Muscle of leg (tissue), 3 donors: ENCODE measurements at regions not wholly inside any gene's neighbourhood (a gene's known extent, or its start where the extent isn't known, plus 50 kb on each side); places are given as distances from the start of the nearest gene placed in this dataset.

Experiments used
- DNase-seq: peaks from one replicate; pipeline ENCODE4 v3.0.0; 2013
- H3K27ac ChIP-seq: one replicate; pipeline ENCODE4 v1.5.1; 2013; ENCODE audit warnings: mild to moderate bottlenecking, low read length, control low read depth
- H3K27me3 ChIP-seq: one replicate; pipeline ENCODE4 v1.6.1; 2013; ENCODE audit warnings: low read length; ENCODE audit not compliant: control insufficient read depth, insufficient read depth
- H3K36me3 ChIP-seq: one replicate; pipeline ENCODE4 v1.6.1; 2013; ENCODE audit warnings: low read length; ENCODE audit not compliant: control insufficient read depth, insufficient read depth
- H3K4me1 ChIP-seq: one replicate; pipeline ENCODE4 v1.6.1; 2013; ENCODE audit warnings: low read length; ENCODE audit not compliant: control insufficient read depth, insufficient read depth
- H3K4me3 ChIP-seq: one replicate; pipeline ENCODE4 v1.5.1; 2013; ENCODE audit warnings: low read length, control low read depth
- H3K9me3 ChIP-seq: replicated peaks from 2 replicates; pipeline ENCODE4 v1.6.1; 2013; ENCODE audit warnings: low read depth, low read length; ENCODE audit not compliant: control insufficient read depth
- WGBS: methylation state at CpG from one replicate; pipeline ENCODE4 v1.1.5; 2013; ENCODE audit warnings: missing lambda C conversion rate; ENCODE audit not compliant: insufficient coverage; 5-methylcytosine and 5-hydroxymethylcytosine counted together

DNA sequence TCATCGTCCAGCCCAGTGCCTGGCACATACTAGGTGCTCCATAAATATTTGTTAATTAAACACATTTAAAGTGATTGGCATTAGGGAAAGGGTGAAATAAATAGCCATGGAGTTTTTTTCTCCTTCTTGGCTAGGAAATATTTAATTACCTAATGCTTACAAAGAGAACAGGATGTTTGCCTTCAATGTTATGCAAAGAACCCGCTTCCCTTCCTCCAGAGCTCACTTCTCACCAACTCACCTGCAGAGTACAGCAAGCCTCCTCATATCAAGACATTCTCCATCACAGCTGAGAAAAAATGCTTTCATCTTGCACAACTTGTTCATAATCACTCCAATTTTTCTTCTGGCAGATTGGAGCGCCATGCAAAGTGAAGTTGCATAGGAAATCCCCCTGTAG lies 161.7 kb upstream of the STK32A start:
- WGBS: 88% methylated on average over 2 of the region's 3 CpGs
- no peaks in the 10 kb centered on the region for H3K36me3 ChIP-seq
- H3K4me1 ChIP-seq: no peaks in the 10 kb centered on the region
- H3K9me3 ChIP-seq: no peaks in the 10 kb centered on the region
- H3K27me3 ChIP-seq: no peaks in the 10 kb centered on the region
- no peak for DNase-seq
- H3K27ac ChIP-seq: no peak overlapping the region
- no peak overlapping the region for H3K4me3 ChIP-seq

DNA sequence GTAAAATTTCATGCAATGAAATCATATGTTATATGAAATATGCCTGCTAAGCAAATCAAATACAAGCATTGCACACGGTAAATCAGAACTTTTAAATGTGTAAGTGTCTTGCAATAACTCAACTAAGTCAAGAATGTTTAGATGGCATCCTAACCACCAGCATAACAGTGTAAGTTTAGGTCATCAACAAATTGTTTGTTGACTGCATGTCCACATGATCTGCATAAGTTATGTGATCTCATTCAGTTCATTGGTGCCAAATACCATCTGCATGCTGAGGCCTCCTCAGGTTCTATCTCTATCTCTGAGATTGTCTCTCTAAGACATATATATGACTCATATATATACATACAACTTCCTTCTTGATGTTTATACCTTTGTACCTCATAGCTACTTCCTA lies 159.6 kb upstream of the STK32A start:
- H3K36me3 ChIP-seq: no peaks in the 10 kb centered on the region
- no peak overlapping the region for H3K4me3 ChIP-seq
- no peaks in the 10 kb centered on the region for H3K27me3 ChIP-seq
- H3K9me3 ChIP-seq: no peaks in the 10 kb centered on the region
- no peak overlapping the region for H3K27ac ChIP-seq
- whole genome bisulfite sequencing: no CpG with 5 or more reads among the region's 1 CpG
- no peak for DNase-seq
- H3K4me1 ChIP-seq: no peaks in the 10 kb centered on the region

DNA sequence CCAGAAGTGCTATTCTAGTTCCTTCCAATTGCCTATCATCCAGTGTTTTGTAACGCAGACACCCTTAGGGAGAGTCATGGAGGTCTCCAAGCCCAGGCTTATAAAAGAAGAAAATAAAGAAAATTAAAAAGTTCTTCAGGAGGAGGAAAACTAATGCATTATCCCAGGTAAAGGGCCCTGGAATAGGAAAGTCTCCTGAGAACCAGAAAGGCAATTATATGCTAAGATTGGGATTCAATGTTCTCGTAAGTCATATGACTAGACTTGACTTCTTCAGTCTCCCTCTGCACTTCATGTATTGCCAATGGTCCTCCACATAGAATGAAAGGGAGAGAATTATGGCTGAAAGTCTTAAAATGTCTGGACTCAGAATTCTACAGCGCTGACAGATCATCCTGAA lies 154.4 kb upstream of the STK32A start:
- Histone ChIP-seq H3K4me3 (no peak overlapping the region), H3K27ac (no peak overlapping the region), H3K4me1 (no peaks in the 10 kb centered on the region), H3K9me3 (no peaks in the 10 kb centered on the region), H3K36me3 (no peaks in the 10 kb centered on the region), H3K27me3 (no peaks in the 10 kb centered on the region)
- DNase-seq: peak; percentile 7
- WGBS: no CpG with 5 or more reads among the region's 3 CpGs

DNA sequence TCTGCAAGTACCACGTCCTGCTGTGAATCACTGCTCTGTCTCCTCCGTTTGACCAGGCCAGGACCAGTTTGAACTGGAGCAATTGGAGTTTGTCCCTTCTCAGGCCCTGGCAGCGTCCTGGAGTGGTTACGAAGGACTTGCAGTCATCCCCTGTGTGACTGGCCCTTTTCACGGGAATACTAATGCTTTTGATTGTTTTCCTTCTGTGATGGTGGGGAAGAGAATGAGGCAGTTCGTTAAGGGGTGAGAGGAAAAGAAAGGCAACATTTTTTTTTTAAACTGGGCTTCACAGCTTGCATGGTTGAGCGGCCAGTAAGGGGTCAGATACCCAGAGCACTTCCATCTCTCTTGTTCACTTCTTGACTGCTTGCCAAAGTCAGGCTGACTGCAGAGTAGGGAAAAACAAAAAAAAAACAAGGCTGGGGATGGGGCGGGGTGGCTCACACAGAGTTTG lies 153.5 kb upstream of the STK32A start:
- Histone ChIP-seq H3K27me3 (no peaks in the 10 kb centered on the region), H3K4me3 (no peak overlapping the region), H3K27ac (no peak overlapping the region), H3K9me3 (no peaks in the 10 kb centered on the region), H3K36me3 (no peaks in the 10 kb centered on the region), H3K4me1 (no peaks in the 10 kb centered on the region)
- WGBS: 51% methylated on average over 7 of the region's 8 CpGs
- DNase-seq: peak; percentile 17

DNA sequence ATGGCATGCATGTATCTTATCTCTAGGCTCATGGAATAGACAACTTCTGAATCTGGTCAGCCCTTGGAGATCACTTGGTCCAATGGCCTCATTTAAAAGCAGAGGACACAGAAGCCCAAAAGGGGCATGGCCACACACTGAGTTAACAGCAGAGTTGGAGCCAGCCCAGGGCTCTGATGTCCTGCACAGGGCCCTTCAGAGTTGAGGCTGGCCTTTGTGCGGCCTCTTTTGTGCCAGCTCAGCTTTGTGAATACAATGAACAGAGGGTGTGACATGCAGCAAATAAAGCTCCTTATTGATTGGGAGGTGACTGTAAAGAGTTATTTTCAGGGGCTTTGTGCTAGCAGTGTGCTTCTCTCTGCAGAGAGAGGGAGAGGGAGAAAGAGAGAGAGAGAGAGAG lies 150.1 kb upstream of the STK32A start:
- Histone ChIP-seq H3K4me3 (no peak overlapping the region), H3K9me3 (no peaks in the 10 kb centered on the region), H3K27me3 (no peaks in the 10 kb centered on the region), H3K36me3 (no peaks in the 10 kb centered on the region), H3K27ac (no peak overlapping the region), H3K4me1 (no peaks in the 10 kb centered on the region)
- WGBS: 60% methylated on average over 1 of the region's 1 CpG
- no peak for DNase-seq

DNA sequence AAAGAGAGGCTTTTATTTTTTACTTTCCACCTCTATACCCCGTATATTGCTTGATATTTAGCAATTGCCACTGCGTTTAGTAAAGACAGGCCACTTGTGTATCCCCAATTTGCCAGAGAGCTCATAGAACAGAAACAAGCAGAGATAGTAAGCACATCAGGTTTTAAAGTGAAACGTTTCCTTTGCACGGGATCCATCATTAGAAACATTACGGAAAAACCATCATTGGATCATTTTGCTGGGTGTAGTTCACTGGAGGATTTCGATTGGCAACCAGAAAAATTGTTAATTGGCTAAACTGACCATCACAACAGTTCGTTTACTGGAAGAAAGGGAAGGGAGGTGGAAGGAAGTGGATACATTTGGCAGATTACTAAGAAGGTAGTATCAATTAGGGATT lies 149.4 kb upstream of the STK32A start:
- Histone ChIP-seq H3K36me3 (no peaks in the 10 kb centered on the region), H3K27ac (no peak overlapping the region), H3K9me3 (no peaks in the 10 kb centered on the region), H3K4me1 (no peaks in the 10 kb centered on the region), H3K4me3 (no peak overlapping the region), H3K27me3 (no peaks in the 10 kb centered on the region)
- 86% methylated on average over 1 of the region's 7 CpGs for WGBS
- DNase-seq: no peak

DNA sequence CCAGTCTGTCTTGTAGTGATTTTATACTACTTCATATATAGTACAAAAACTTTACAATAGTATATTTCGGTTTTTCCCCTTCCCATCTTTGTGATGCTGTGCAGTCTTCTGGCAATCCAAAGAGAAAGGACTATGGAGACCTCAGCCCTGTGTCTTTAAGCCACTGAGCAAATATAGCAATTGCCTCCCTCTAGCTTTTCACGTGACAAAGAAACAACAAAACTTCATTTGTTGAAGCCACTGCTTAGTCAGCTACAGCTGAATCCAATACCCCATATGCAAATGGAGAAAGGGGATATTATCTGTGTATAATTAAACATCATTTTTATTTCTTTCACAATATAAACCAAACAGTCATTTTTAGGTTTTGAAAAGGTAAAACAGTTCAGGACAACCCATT lies 142.8 kb upstream of the STK32A start:
- H3K4me3 ChIP-seq: no peak overlapping the region
- no peaks in the 10 kb centered on the region for H3K9me3 ChIP-seq
- no peak for DNase-seq
- H3K4me1 ChIP-seq: no peaks in the 10 kb centered on the region
- no peaks in the 10 kb centered on the region for H3K36me3 ChIP-seq
- H3K27me3 ChIP-seq: no peaks in the 10 kb centered on the region
- H3K27ac ChIP-seq: no peak overlapping the region
- WGBS: no CpG with 5 or more reads among the region's 2 CpGs

DNA sequence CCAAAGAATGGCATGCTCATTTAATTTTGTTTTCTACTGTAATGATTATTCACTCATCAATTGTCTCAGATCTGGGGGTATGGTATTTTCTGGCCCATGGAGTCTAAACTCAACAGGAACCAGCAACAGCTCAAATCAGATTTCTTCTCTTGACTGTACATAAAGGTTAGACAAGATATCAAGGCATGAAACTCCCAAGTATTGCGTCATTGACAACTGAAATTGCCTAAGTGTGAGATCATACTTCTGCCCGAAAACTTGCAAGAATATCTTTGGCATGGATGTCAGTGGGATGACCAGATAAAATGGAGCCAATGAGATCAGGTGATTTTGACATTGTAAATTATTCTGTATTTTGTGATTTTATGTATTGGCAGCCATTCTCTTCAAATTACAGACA lies 141.7 kb upstream of the STK32A start:
- Histone ChIP-seq H3K4me1 (no peaks in the 10 kb centered on the region), H3K27ac (no peak overlapping the region), H3K9me3 (no peaks in the 10 kb centered on the region), H3K27me3 (no peaks in the 10 kb centered on the region), H3K36me3 (no peaks in the 10 kb centered on the region), H3K4me3 (no peak overlapping the region)
- DNase-seq: no peak
- 76% methylated on average over 2 of the region's 2 CpGs for WGBS

DNA sequence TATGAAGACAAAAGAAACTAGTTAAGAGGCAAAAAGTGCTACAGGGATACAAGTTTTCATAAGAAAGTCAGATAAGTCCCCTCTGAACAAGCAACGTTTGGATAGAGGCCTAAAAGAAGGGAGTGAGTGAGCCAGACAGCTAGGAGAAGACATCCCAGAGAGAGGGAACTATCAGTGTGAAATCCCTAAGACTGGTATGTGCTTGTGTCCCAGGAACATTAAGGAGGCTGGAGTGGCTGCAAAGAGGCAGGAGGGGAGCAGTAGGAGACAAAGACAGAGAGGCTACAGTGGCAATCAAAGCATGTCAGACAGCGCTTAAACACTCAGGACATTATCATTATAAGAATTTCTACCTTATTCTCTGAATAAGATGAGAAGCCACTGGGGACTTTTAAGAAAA lies 139.1 kb upstream of the STK32A start:
- Histone ChIP-seq H3K27me3 (no peaks in the 10 kb centered on the region), H3K4me1 (no peaks in the 10 kb centered on the region), H3K9me3 (no peaks in the 10 kb centered on the region), H3K36me3 (no peaks in the 10 kb centered on the region), H3K27ac (no peak overlapping the region), H3K4me3 (no peak overlapping the region)
- DNase-seq: no peak
- 11% methylated on average over 1 of the region's 2 CpGs for WGBS

DNA sequence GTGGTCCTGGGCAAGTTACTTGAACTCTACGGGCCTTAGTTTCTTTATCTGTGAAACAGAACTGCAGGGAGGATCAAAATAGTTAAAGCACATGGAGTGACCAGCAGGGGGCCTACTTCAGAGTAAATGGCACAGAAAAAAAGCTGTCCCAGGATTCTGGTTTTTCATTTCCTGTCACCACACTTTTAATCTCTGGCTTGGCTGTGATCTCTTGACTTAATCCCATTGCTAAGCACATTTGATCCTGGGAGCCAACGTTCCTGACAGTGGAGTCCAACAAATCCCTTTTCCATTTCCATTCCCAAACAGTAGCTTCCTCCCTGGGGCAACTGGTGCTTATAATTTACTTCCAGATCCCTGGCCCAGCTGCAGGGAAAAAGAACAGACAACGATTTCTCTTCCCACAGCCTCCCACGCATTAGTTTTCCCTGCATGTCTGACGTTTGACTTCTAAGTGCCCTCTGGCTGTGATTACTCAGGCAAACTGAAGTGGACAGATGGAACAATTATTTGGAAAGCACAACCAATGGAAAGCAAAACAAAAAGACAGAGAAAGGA lies 136.5 kb upstream of the STK32A start:
- Histone ChIP-seq H3K4me1 (no peaks in the 10 kb centered on the region), H3K27ac (no peak overlapping the region), H3K9me3 (no peaks in the 10 kb centered on the region), H3K36me3 (no peaks in the 10 kb centered on the region), H3K27me3 (no peaks in the 10 kb centered on the region), H3K4me3 (no peak overlapping the region)
- peak; percentile 81 for DNase-seq
- 7% methylated on average over 2 of the region's 5 CpGs for WGBS

DNA sequence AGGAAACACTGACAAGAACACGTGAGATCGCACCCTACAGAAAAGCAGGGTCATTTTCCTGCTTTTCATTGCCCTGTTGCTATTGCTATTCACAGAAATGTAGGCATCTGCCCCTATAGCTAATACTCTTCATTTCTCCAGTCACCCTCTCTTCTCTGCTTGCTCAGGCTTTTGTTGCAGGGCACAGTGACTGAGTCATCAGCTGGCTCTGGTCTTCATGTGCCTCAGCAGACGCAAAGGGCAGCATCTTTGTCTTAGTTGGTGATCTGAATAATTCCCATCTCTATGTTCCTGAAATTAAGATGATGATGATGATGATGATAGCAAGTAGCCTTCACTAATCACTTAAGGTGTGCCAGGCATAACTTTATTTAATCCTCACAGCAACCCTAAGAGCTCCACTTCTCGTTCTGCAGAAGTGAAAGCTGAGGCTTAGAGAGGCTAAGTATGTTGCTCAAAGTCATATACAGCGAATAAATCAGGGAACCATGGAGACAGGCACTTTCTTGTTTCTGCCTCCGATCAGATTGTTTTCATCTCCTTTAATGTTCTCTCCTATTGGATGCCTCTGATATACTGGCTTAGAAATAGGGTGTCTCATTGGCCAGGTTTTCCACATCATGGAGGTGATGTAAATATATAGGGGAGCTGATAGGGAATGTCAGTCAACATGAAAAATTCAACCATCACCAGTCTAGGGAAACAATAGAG lies 133.0 kb upstream of the STK32A start:
- no peaks in the 10 kb centered on the region for H3K9me3 ChIP-seq
- H3K27ac ChIP-seq: no peak overlapping the region
- H3K4me1 ChIP-seq: no peaks in the 10 kb centered on the region
- H3K36me3 ChIP-seq: no peaks in the 10 kb centered on the region
- no peak for DNase-seq
- no peaks in the 10 kb centered on the region for H3K27me3 ChIP-seq
- no peak overlapping the region for H3K4me3 ChIP-seq
- WGBS: 89% methylated on average over 2 of the region's 6 CpGs
